ENCODE measurements at regions not wholly inside any gene's neighbourhood (a gene's known extent, or its start where the extent isn't known, plus 50 kb on each side); places are given as distances from the start of the nearest gene placed in this dataset.
"Not testable (repeated sequence)": the region's sequence is repeated elsewhere in the genome, so short reads cannot be mapped to it uniquely, and the experiment has no call there.

DNA sequence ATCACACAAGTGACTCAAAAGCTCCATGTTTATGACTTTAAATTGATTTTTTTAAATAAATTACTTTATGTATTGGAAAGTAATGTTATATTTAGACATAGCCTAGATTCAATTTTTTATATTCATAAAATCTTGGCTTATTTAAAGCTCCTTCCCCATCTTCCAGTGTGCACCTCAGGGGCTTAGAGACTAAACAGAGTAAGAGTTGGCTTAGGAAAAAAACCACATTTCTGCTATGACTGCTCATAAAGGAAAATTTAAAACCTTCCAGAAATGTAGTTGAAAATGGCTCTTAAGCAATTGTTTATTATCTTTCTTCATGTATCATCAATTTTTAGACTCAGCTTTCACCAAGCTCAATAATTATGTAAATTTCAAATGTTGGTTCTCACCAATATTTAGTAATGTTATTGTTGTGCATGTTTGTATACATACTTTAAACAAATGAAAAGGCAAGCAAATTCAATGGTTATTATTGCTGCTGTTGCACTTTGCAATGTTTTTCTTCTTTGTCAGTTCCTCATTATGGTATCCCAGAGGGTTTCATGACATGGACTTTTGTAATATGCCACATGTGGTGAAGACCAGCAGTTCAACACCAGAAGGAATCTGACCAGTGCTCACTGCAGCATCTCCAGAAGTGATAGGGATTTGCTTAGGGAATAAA lies 700.1 kb upstream of the ANKRD30A start:
- no peak for DNase-seq

DNA sequence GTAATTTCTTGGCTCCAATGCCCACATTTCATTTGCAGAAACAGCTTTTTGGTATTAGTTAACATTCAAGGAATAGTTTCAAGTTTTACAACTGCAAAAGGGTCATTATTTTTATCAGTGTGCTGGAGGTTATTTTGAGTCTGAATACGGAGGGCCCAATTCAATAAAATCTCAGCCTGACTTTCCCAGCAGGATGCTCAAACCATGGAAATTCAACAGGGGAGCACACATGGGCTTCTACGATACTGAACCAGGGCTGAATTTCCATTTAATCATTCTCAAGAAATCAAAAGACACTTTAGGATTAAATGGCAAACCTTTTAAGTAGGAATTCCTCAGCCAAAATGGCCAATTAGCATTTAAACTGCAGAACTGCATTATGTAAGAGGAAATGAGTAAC lies 700.9 kb upstream of the ANKRD30A start:
- no peak for DNase-seq

DNA sequence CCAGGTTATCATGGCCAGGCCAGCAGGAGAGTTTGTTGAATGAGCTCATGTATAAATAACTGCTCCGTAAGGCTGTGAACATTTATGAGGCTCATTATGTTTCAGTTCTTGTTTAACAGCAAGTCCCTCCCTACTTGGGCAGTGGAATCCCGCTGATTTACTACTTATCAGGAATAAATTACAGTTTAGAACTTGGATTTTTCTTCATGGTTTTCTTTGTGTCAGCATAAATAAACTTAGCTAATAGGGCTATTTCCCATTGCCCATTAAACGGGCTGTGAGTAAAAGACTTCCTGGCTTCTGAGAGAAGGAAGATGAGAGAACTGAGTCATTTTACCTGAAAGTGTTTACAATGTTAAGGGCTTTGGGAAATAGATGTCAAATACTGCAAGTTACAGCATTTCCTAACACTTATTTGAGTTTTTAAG lies 701.6 kb upstream of the ANKRD30A start:
- no peak for DNase-seq

DNA sequence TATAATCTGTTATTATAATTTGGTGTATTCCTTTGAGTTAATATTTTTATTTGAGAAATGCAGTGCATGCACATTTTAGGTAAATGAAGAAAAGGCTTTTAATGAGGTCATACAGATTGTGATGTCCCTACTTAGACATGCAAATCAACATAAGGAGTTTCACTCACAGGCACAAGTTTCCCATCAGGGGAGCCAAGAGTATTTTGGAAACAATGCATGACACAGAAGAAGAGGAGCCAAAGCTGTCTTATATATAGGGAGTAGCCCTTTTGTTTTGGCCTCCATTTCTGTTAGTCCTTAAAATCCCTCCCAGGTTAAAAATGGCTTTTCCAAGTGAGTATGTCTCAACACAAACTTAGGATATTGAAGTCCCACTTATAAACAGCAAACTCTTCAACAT lies 703.4 kb upstream of the ANKRD30A start:
- DNase-seq, result no peak

DNA sequence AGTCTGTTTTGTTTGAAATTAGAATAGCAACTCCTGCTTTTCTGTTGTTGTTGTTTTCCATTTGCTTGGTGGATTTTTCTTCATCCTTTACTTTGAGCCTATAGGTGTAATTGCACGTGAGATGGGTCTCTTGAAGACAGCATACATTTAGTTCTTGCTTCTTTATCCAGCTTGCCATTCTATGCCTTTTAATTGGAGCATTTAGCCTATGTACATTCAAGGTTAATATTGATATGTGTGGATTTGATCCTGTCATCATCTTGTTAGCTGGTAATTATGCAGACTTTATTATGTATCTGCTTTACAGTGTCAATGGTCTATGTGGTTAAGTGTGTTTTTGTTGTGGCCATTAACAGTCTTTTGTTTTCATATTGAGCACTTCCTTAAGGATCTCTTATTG lies 708.9 kb upstream of the ANKRD30A start:
- no peak for DNase-seq

DNA sequence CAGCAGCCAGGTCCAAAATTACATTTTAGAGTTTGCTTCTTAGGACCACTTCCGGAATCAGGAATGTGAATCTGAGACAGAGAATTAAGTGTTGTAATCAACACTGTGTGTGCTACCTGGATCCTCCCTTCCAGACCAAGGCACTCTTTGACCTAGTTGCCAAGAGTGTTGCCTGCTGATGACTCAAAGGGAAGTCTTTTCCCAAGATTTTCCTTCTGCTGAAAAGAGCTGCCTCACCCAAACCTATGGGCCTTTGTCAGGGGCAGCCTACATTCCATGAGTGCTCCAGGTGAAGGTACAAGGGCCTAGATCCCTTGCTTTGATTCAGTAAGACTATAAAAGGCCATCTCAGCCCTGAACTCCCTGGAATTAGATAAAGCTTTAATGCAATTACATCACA lies 712.5 kb upstream of the ANKRD30A start:
- no peak for DNase-seq

DNA sequence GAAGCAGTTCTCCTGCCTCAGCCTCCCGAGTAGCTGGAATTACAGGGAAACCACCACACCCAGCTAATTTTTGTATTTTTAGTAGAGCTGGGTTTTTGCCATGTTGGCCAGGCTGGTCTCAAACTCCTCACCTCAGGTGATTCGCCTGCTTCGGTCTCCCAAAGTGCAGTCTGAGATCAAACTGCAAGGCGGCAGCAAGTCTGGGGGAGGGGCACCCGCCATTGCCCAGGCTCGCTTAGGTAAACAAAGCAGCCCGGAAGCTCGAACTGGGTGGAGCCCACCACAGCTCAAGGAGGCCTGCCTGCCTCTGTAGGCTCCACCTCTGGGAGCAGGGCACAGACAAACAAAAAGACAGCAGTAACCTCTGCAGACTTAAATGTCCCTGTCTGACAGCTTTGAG lies 725.2 kb upstream of the ANKRD30A start:
- not testable (repeated sequence) for DNase-seq

DNA sequence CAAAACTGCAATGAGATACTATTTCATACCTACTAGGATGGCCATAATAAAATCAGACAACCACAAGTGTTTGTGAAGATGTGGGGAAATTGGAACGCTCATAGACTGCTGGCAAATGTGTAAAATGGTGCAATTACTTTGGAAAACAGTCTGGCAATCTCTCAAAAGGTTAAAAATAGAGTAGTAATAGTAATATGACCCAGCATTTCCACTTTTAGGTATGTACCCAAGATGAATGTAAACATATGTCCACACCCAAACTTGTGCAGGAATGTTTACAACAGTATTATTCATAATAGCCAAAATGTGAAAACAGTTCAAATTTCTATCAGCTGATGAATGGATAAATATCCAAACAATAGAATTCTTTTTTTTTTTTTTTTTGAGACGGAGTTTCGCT lies 731.6 kb upstream of the ANKRD30A start:
- no peak for DNase-seq

DNA sequence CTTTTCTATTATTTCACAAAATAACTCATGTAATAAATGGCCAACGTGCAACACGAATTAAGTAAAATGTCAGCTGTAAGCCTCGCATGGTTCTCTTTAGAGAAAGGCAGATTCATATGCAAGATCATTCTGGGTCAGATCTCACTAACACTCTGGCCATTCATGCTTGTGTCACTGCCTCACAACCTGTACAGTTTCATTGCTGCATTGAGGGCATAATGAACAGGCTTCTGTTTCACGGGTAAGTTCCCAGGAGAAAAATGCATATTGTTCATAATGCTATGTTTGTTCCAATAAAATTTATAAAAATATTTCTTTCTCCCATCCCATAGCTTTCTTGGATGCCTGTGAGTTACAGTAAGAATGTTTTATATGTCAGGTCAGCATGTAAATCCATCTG lies 734.0 kb upstream of the ANKRD30A start:
- no peak for DNase-seq

DNA sequence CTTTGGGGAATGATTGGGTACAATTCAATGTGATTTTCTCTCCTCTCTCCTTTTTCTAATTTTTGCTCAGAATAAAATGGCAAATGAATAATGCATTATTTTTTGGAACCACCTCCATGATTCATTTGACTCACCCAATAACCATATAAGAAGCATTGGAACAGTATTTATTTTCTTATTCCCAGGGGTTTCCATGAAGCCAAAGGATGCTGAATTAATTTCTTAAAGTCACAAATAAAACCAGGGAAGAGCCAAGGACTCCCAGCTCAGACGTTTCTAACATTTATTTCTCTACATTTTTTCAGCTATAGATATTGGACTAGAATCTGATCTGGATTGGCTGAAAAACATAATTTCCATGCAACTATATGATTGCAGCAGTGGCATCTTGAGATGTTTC lies 735.2 kb upstream of the ANKRD30A start:
- DNase-seq, result no peak

DNA sequence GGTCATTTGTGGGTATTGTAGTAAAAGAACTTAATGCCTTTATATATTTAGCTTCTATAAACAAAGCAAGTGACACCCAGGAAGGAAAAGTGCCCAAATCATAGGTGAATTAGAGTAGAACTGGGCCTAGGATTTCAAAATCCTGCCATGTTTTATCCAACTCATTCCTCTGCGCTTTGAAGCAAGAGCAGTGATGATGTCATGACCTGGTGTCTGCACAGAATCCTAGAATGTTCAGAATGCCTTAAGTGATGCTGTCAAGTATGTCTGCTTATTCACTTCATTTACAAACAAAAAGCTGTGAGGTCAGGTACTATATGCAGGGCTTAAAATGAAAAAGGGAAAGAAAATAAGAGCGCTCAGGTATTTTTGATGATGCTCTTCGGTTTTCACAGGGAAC lies 737.2 kb upstream of the ANKRD30A start:
- DNase-seq, result no peak

DNA sequence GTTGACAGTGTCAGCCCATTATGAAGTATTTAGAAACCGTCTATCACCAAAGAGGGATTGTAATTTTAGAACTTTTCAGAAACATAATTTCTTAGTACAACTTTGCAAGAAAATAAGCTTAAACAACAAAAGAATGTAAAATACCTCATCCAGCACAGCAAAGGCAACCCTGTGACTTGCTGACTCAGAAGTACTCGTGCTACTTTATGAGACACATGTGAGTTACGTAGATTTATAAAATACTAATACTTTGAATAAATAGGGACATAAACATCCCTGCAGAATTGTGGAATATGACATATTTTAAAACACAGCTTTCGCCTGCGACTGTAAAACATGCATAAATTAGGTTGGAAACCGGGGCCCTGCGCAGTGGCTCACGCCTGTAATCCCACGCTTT lies 739.7 kb upstream of the ANKRD30A start:
- DNase-seq, result no peak

DNA sequence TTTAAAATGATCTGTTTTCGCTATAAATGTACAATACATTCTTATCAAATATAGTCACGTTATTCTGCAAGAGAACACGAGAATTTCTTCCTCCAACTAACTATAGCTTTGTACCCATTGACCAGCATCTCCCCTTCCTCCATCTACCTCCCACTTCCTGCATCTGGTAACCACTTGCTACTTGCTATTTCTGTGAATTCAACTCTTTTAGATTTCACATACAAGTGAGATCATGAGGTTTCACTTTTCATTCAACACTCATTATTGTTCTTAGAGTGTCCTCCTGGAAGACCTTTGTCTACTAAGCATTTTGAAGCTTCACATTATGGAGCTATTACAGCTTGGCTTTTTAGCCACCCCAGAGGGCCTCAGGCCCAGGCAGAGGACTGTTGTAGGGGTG lies 741.3 kb upstream of the FZD8 start:
- no peak for DNase-seq

DNA sequence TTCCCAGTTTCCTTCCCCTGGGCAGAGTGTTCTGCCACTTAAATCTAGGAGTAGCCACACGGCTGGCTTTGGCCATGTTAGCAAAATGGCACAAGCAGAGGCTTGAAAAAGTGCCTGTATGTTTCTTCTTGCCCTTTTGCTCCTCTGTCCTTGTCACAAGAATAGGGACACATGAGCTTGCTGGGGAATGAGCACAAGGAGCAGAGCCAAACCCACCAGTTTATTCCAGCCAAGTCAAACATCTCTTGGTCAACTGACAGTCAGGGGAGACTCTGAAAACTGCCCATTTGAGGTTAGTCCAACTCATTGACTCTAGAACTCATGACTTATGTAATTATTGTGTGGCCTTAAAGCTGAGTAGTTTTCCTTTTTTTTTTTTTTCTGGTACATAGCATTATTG lies 739.7 kb upstream of the FZD8 start:
- no peak for DNase-seq

DNA sequence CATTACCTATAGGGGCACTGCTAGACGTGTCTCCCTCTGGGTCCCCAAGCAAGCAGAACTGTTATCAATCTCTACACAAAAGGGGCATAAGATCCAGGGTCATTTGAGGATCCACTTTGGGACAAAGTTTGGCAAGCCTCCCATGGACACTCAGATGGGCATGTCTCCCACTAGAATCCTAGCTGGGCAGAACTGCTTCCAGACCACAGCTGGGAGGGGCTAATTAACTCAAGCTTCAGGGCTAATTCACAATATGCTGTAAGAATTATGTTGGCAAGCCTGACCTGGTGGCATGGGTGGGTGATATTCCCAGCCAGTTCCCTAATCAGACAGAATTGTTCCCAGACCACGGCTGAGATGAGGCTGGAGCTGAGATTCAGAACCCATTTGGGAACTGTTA lies 738.4 kb upstream of the FZD8 start:
- no peak for DNase-seq

DNA sequence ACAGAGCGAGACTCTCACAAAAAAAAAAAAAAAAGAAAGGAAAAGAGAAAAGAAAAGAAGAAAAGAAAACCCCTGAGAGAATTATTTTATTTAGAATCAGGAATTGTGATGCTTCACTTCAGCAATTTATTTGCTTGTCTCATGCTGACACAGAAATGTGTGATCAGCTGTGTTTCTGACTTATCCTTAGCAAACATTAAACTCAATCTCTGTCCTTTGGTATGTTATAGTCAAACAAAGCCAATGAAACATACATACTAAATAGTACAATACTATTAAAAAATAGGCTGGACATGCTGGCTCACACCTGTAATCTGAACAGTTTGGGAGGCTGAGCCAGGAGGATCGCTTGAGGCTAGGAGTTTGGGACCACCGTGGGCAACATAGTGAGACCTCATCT lies 733.0 kb upstream of the FZD8 start:
- no peak for DNase-seq

DNA sequence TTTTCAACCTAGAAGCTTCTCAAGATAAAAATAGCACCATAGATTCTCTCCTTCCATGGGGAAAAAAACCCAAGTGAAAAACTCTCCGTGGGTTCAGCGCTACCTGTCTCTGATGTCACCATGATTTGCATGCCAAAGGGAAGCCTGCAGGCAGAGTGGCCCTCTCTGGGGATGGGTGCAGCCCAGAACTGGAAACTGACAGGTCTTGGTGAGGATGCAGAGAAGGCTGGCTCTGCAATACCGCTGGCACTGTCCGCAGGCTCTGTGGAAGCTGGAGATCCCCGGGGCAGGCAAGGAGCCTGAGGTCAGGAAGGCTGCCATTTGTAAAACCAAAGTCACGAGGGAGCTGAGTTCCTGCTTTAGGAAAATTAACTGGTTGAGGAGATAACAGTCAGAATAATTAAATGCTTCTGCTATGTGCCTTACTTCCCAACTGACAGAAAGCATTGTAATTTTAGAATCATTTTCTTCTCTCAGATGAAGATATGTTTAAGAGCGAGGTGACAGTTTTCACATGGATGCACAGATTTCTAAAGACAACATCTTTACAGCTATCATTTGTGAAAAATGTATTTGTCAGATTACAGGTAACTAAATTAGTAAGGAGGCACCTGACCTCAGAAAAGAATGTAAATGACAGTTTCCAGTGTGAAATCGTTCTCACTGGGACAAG lies 731.5 kb upstream of the FZD8 start:
- DNase-seq, result no peak

DNA sequence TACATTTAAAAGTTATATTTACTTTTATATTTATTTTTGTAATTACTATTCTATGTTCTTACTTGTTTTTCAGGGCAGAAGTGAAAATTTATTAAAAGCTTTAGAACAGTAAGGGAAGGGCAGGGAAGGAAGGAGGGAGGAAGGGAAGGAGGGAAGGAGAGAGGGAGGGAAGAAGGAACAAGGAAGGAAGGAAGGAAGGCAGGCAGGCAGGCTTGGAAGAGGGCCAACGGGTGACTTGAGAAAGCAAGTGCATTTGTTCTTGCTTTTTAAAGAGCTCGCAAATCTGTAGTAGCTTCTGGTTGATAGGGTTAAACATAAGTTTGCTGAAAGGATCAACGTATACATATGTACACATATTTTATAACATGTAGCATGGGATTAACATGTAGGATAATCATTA lies 725.3 kb upstream of the FZD8 start:
- DNase-seq, result no peak

DNA sequence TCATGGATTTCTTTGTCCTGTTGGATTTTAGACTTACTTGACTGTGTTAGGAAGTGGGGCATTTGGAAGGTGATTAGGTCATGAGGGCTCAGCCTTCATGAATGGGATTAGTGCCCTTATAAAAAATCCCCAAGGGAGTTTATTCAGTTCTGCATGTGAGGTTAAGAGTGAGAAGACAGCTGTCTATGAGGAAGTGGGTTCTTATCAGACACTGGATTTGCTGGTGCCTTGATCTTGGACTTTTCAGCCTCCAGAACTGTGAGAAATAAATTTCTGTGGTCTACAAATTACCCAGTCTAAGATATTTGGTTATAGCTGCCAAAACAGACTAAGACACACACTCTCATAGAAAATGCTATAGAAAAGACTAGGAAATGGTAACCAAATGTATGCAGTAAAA lies 724.7 kb upstream of the FZD8 start:
- DNase-seq, result no peak

DNA sequence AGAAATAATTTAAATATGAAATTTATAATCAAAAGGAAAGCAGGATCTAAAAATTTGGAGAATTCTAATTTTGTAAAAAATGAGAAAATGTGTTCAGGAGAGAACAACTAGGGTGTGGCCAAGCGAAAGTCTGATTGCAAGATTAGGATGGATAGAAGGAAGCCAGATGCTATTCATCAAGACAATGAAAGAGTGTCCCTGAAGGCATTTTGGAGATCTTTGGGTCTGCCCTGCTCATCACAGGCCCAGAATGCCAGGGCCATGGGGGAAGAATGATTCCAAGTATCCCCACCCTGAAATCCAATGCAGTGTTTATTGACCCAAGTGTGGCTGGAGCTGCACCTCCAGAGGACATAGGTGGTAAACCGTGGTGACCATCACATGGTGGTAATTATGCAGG lies 724.0 kb upstream of the FZD8 start:
- DNase-seq, result no peak

DNA sequence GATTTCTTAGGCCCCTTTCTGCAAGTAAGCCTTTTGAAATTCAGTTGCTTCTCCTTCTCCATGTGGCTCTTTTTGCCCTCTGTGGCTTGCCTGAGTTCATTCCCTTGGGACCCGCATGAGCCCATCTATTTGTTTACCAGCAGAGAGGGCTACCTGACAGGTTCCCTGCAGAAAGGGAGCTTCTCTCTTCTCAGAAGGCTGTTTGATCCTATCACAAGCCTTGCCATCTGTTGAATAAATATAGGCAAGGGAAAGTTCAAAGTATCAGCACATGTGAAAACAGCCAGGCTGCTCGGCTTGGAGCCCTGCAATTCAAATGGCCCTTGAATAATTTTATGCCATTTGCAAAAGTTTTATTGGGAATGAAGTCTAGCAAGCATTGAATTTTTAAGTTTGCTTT lies 720.2 kb upstream of the FZD8 start:
- no peak for DNase-seq

DNA sequence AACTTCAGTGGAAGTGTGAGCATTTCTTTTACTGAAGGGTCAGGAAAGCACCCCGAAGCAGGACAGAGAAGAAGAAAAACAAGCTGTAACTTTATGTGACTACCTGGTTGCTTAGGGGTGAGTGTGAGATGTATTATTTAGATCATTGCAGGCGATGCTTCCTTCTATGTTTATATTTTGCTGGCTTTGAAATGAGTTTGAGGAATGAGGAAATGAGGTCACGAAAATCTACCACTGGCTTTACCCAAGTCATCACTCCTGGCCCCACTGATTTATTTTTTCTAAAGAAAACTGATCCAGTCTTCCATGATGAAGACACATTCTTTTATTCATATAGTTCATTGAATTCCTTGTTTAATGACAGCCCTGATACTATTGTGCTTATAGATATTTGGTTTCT lies 716.6 kb upstream of the FZD8 start:
- DNase-seq, result no peak

DNA sequence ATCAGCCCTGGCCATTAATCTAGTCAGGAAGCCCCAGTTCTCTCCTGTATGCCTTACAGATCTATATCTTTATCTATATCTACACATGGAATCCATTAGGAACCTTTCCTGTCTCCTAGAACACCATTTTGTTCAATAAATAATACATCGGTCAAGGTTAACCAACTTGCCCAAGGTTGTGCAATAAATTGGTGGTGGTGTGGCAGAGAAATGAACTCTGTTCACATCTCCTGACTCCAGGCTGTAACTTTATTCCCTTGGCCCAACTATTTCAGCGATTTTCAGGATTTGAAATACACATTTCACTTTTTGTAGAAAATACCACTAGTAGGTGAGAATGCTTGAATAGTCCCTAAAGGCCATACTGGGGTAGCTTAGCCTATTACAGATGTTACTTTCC lies 712.5 kb upstream of the FZD8 start:
- DNase-seq, result no peak

DNA sequence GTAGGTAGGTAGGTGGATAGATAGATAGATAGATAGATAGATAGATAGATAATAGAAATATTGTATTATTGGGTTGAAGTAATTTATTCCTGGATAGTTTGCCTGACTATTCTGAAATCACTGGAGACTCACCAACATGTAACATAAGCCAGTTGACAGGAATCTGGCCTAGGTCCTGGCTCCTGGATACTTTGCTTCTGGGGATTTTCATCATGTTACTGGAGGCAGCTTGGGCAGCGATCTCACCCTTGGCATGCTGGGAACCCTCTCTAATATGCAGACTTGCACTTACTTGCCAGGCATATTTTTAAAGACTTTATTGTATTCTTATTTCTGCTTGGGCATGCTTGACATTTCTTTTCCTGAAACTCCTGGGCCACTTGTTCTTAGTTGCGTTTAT lies 709.1 kb upstream of the FZD8 start:
- no peak for DNase-seq

DNA sequence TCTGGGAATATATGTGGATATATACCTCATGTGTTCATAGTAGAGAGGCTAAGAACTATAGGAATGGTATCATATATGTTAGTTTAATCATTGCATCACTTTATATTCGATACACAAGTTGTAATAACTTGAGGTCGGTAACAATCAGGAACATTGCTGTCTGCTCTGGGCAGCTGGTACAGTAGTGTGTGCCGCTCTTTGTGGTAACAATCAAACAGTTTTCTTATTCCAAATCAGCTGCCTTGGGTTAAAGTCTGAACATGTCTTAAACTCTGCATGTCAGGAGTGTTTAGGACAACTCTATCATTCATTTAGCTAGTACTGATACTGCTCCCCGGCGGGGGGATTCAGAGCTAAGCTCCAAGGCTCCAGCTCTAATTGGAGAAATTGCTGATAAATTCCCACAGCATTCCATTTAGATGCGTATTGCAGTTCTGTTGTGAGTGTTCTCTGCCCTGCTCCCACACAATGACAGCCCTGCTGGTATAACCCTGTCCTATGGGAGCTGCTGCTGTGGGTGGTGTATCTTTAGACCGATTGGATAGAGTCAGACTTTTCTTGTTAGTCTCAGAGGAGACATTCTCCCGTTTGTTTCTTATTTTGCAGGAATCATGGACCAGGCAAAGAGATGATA lies 707.5 kb upstream of the FZD8 start:
- DNase-seq, result no peak
